ENCODE measurements at regions not wholly inside any gene's neighbourhood (a gene's known extent, or its start where the extent isn't known, plus 50 kb on each side); places are given as distances from the start of the nearest gene placed in this dataset.

GRCh38 chr6:112841553-112842329, 494.6 kb downstream of the RFPL4B start:
- Histone ChIP-seq H3K27ac (no peak overlapping the region), H3K4me3 (no peak overlapping the region)
- no peak for TF ChIP-seq CTCF (IDR thresholded peaks at IDR 0.05)
- DNase-seq (ENCODE audit: low spot score): no peak

GRCh38 chr6:112842330-112842685, 495.2 kb downstream of the RFPL4B start:
- no peak overlapping the region for H3K4me3 ChIP-seq
- H3K27ac ChIP-seq: no peak overlapping the region

DNA sequence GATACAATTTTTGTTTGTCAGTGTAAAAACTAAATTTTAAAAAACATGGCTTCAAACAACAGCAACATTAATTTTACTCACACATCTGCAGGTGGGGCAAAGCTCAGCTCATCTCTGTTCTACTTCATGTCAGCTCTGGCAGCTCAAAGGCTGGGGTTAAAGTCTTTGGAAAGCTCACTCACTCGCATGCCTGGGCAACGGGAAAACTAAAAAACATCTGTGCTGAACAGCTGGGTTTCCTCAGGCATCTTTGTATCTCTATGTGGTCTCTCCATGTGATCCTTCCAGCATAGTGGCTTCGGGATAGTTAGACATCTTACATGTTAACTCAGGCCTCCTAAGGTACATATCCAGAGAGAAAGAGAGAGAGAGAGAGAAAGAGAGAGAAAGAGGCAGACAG, 499.6 kb downstream of the RFPL4B start:
- DNase-seq (ENCODE audit: low spot score): no peak
- Histone ChIP-seq H3K4me3 (no peak overlapping the region), H3K27ac (no peak overlapping the region)
- TF ChIP-seq CTCF (IDR thresholded peaks at IDR 0.05): no peak

More at GRCh38 chr6:112842330-112842685, 495.2 kb downstream of the RFPL4B start:
- no peak for DNase-seq (ENCODE audit: low spot score)
- no peak for TF ChIP-seq CTCF (IDR thresholded peaks at IDR 0.05)

DNA sequence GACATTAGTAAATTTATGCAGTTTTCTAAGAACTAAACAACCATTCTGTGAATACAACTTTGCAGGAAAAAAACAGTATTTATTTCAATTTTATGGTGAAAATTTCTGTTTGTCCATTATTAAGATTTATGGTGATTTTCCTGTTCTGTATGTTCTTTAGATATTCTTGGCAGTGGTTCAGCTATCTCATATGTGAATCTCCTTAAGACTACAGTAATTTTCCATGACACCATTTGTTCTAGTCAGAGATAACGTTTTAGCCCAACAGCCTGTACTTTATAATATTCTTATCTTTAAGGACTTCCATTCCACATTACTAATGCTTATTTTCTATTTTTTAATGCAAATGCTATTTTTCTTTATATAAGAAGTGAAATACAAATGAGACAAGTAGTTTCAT, 504.0 kb downstream of the RFPL4B start:
- Histone ChIP-seq H3K27ac (no peak overlapping the region), H3K4me3 (no peak overlapping the region)
- no peak for TF ChIP-seq CTCF (IDR thresholded peaks at IDR 0.05)
- DNase-seq (ENCODE audit: low spot score): no peak

GRCh38 chr6:112853162-112853561, 506.0 kb downstream of the RFPL4B start:
- Histone ChIP-seq H3K4me3 (no peak overlapping the region), H3K27ac (no peak overlapping the region)
- TF ChIP-seq CTCF (IDR thresholded peaks at IDR 0.05): no peak
- DNase-seq (ENCODE audit: low spot score): no peak

DNA sequence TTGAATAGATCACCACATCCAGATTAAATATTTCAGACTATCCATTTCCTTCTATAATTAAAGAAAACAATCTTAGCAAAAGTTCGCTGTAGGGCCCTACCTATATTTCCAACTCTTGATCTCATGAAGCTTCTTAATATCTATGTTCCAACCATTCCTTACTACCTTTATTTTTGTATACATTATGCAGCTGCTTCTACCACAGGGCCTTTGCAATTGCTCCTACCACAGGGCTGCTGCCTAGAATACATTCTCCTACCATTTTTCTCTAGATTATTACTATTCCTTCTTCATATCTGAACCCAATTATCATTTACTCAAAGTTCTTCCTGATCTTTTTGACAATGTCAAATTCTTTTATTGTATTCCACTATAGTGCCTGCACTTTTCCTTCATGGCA, 516.6 kb downstream of the RFPL4B start:
- no peak for TF ChIP-seq CTCF (IDR thresholded peaks at IDR 0.05)
- Histone ChIP-seq H3K4me3 (no peak overlapping the region), H3K27ac (no peak overlapping the region)
- no peak for DNase-seq (ENCODE audit: low spot score)

DNA sequence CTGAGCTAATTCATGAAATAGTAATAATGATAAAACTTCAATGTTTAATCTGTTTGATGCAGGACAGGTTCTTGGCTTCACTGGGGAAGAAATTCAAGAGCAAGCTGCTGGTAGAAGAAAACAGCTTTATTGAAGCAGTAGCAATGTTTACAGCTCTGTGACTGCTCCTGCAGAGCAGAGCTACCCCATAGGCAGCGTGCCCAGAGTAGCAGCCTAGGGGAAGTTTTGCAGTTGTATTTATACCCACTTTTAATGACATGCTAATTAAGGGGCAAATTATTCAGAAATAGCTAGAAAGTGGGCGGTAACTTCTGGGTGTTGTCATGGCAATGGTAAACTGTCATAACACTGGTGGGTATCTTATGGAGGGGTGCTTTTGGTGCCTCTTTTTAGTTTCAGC, 518.0 kb downstream of the RFPL4B start:
- TF ChIP-seq CTCF (IDR thresholded peaks at IDR 0.05): no peak
- Histone ChIP-seq H3K4me3 (no peak overlapping the region), H3K27ac (no peak overlapping the region)
- DNase-seq (ENCODE audit: low spot score): no peak
